Trophoblast cell (in vitro differentiated cells and primary cell): ENCODE measurements at regions not wholly inside any gene's neighbourhood (a gene's known extent, or its start where the extent isn't known, plus 50 kb on each side); places are given as distances from the start of the nearest gene placed in this dataset.

Source experiments
- DNase-seq, 2 donors: peaks; one replicate each; pipeline ENCODE4 v3.0.0-alpha.2; 2016
- H2AFZ ChIP-seq: 2 replicates; pipeline ENCODE4 v1.6.1; 2013; ENCODE audit warnings: low read length, moderate library complexity, mild to moderate bottlenecking; ENCODE audit not compliant: insufficient read depth, poor library complexity
- H2AK5ac ChIP-seq: 2 replicates; pipeline ENCODE4 v1.6.1; 2013; ENCODE audit warnings: mild to moderate bottlenecking, low read length
- H2BK120ac ChIP-seq: 2 replicates; pipeline ENCODE4 v1.6.1; 2013; ENCODE audit warnings: low read length, mild to moderate bottlenecking, moderate library complexity; ENCODE audit not compliant: insufficient read depth, poor library complexity
- H2BK12ac ChIP-seq: 2 replicates; pipeline ENCODE4 v1.6.1; 2013; ENCODE audit warnings: mild to moderate bottlenecking, low read length, moderate library complexity
- H2BK5ac ChIP-seq: 2 replicates; pipeline ENCODE4 v1.6.1; 2013; ENCODE audit warnings: low read length, low read depth, moderate library complexity, mild to moderate bottlenecking; ENCODE audit not compliant: poor library complexity
- H3K14ac ChIP-seq: 2 replicates; pipeline ENCODE4 v1.6.1; 2013; ENCODE audit warnings: mild to moderate bottlenecking, low read length
- H3K18ac ChIP-seq: 2 replicates; pipeline ENCODE4 v1.6.1; 2013; ENCODE audit warnings: mild to moderate bottlenecking, low read length
- H3K23ac ChIP-seq: 2 replicates; pipeline ENCODE4 v1.6.1; 2013; ENCODE audit warnings: low read length
- H3K27ac ChIP-seq: 2 replicates; pipeline ENCODE4 v1.5.1; 2013; ENCODE audit warnings: low read depth, mild to moderate bottlenecking, inconsistent platforms, low read length, moderate library complexity
- H3K27me3 ChIP-seq: 2 replicates; pipeline ENCODE4 v1.6.1; 2013; ENCODE audit warnings: inconsistent platforms, mild to moderate bottlenecking, low read length, moderate library complexity; ENCODE audit not compliant: insufficient read depth
- H3K36me3 ChIP-seq, 2 experiments: 1 replicate in 1 of 2; 2 replicates in 1 of 2; pipeline ENCODE4 v1.6.1; 2013; ENCODE audit warnings: low read length in 2 of 2, mild to moderate bottlenecking in 2 of 2, moderate library complexity in 1 of 2; ENCODE audit not compliant: insufficient read depth in 2 of 2, control insufficient read depth in 1 of 2
- H3K4ac ChIP-seq: 2 replicates; pipeline ENCODE4 v1.6.1; 2013; ENCODE audit warnings: low read depth, mild to moderate bottlenecking, low read length, moderate library complexity
- H3K4me1 ChIP-seq, 2 experiments: 1 replicate in 1 of 2; 2 replicates in 1 of 2; pipeline ENCODE4 v1.6.1; 2013; ENCODE audit warnings: low read length in 2 of 2, mild to moderate bottlenecking in 2 of 2, moderate library complexity in 1 of 2; ENCODE audit not compliant: insufficient read depth in 2 of 2, control insufficient read depth in 1 of 2
- H3K4me2 ChIP-seq: 2 replicates; pipeline ENCODE4 v1.6.1; 2013; ENCODE audit warnings: inconsistent platforms, mild to moderate bottlenecking, low read length, moderate library complexity
- H3K4me3 ChIP-seq: 2 replicates; pipeline ENCODE4 v1.5.1; 2013; ENCODE audit warnings: mild to moderate bottlenecking, low read depth, low read length, inconsistent platforms
- H3K79me1 ChIP-seq: one replicate; pipeline ENCODE4 v1.6.1; 2013; ENCODE audit warnings: low read length
- H3K79me2 ChIP-seq: 2 replicates; pipeline ENCODE4 v1.6.1; 2013; ENCODE audit warnings: low read length, mild to moderate bottlenecking; ENCODE audit not compliant: control insufficient read depth, insufficient read depth, poor library complexity
- H3K9ac ChIP-seq: 2 replicates; pipeline ENCODE4 v1.6.1; 2013; ENCODE audit warnings: mild to moderate bottlenecking, low read length
- H3K9me3 ChIP-seq: 2 replicates; pipeline ENCODE4 v1.6.1; 2013; ENCODE audit warnings: low read depth, mild to moderate bottlenecking, control low read depth, inconsistent platforms, low read length; ENCODE audit not compliant: insufficient read depth
- H4K12ac ChIP-seq: 2 replicates; pipeline ENCODE4 v1.6.1; 2013; ENCODE audit warnings: low read depth, mild to moderate bottlenecking, low read length, moderate library complexity
- H4K8ac ChIP-seq: 2 replicates; pipeline ENCODE4 v1.6.1; 2013; ENCODE audit warnings: low read depth, mild to moderate bottlenecking, low read length, moderate library complexity
- H4K91ac ChIP-seq: one replicate; pipeline ENCODE4 v1.6.1; 2013; ENCODE audit warnings: low read depth, mild to moderate bottlenecking, low read length, moderate library complexity
- WGBS: extraction: QIAGEN DNeasy Blood & Tissue Kit; methylation state at CpG from one replicate; pipeline ENCODE4 v1.1.7; 2013; ENCODE audit warnings: missing lambda C conversion rate; ENCODE audit not compliant: insufficient read length, insufficient coverage; ENCODE audit errors: extremely low coverage; 5-methylcytosine and 5-hydroxymethylcytosine counted together

DNA sequence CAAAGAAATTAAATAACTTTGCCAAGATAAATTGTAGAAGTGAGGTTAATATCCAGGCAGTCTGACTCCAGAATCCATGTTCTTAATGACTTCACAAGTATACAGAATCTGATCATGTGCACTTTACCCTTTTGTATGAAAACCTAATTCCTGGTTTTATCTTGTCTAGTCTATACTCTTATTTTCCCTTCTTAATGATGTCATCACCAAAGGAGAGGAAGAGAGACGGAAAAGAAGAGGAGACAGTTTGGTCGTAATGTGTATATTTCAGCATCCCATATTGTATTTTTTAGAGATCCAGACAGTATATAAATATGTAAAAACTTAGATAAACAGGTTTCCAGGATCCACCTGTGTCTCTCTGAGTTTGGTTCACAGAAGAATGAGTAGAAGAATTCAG is 159.9 kb upstream of the MDFIC start:
- Histone ChIP-seq H2AK5ac (no peak overlapping the region), H2AFZ (no peak overlapping the region), H3K9ac (no peak overlapping the region), H3K4me2 (no peak overlapping the region), H3K4me3 (no peak overlapping the region), H3K79me2 (no peaks in the 10 kb centered on the region), H2BK5ac (no peak overlapping the region), H4K91ac (no peak overlapping the region), H3K18ac (no peak overlapping the region), H3K4me1 (no peaks in the 10 kb centered on the region), H3K14ac (no peak overlapping the region), H2BK120ac (no peak overlapping the region), H2BK12ac (no peak overlapping the region), H4K8ac (no peak overlapping the region), H3K36me3 (no peaks in the 10 kb centered on the region), H3K27ac (no peak overlapping the region), H3K23ac (no peak overlapping the region), H3K4ac (no peak overlapping the region), H3K79me1 (no peaks in the 10 kb centered on the region), H3K27me3 (no peaks in the 10 kb centered on the region), H4K12ac (no peak overlapping the region), H3K9me3 (no peaks in the 10 kb centered on the region)
- no peak for DNase-seq
- WGBS = no CpG with 5 or more reads among the region's 2 CpGs

DNA sequence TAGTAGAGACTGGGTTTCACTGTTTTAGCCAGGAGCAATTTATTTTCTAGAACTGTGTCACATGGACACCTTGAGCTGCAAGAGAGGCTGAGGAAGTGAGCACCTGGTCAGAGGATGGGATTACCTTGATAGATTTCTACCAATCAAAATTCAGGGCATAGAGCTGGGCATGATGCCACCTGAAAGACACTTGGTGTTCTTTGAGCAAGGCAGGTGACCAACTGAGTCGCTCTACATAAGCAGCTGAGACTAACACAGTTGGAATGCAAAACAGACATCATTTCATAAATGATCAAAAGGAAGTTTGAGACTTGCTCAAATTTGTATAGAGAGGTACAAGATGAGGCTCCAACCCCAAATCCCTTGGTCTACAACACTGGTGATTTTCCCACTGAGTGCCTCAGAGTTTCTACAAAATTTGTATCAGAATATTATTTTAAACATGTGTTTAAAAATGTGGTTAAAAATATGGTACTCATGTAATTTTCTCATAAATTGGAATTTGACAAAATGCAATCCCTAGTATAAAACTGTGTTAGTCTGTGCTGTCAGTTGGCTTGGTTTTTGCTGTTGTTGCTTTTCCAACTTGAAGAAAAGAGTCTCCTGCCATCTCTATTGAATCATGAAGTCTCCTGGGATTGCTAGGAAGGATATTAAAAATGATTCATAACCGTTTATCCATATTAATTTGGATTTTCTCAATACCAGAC is 156.4 kb upstream of the MDFIC start:
- Histone ChIP-seq H3K23ac (no peak overlapping the region), H3K4ac (no peak overlapping the region), H2AFZ (no peak overlapping the region), H3K9me3 (no peaks in the 10 kb centered on the region), H3K27ac (no peak overlapping the region), H4K8ac (no peak overlapping the region), H3K36me3 (no peaks in the 10 kb centered on the region), H4K12ac (no peak overlapping the region), H3K4me2 (no peak overlapping the region), H2BK120ac (no peak overlapping the region), H3K14ac (no peak overlapping the region), H3K4me1 (no peaks in the 10 kb centered on the region), H3K79me2 (no peaks in the 10 kb centered on the region), H2BK5ac (no peak overlapping the region), H2BK12ac (no peak overlapping the region), H3K9ac (no peak overlapping the region), H3K4me3 (no peak overlapping the region), H3K79me1 (no peaks in the 10 kb centered on the region), H4K91ac (no peak overlapping the region), H3K27me3 (no peaks in the 10 kb centered on the region), H3K18ac (no peak overlapping the region), H2AK5ac (no peak overlapping the region)
- no CpG with 5 or more reads among the region's 2 CpGs for WGBS
- DNase-seq = no peak

DNA sequence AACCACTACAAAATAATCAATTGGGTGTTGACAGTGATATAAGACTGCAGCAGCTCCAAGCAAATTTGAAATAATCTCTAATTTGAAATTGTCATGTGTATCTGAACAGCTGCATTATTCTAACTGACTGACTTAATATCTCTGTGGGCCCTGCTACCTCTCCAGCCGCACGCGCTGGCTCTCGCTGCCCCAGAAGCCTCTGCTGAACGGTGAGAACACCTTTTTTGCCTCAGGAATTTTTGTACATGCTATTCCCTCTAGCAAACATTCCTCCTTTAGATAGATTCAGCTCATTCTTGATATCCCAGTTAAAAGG is 155.9 kb upstream of the MDFIC start:
- no peak for DNase-seq
- Histone ChIP-seq H3K36me3 (no peaks in the 10 kb centered on the region), H3K18ac (no peak overlapping the region), H2AFZ (no peak overlapping the region), H3K4me1 (no peaks in the 10 kb centered on the region), H3K4me3 (no peak overlapping the region), H3K4ac (no peak overlapping the region), H4K12ac (no peak overlapping the region), H4K91ac (no peak overlapping the region), H3K23ac (no peak overlapping the region), H2AK5ac (no peak overlapping the region), H4K8ac (no peak overlapping the region), H3K79me2 (no peaks in the 10 kb centered on the region), H2BK120ac (no peak overlapping the region), H3K4me2 (no peak overlapping the region), H3K9me3 (no peaks in the 10 kb centered on the region), H3K27ac (no peak overlapping the region), H3K27me3 (no peaks in the 10 kb centered on the region), H2BK5ac (no peak overlapping the region), H3K9ac (no peak overlapping the region), H3K14ac (no peak overlapping the region), H3K79me1 (no peaks in the 10 kb centered on the region), H2BK12ac (no peak overlapping the region)
- no CpG with 5 or more reads among the region's 5 CpGs for WGBS

DNA sequence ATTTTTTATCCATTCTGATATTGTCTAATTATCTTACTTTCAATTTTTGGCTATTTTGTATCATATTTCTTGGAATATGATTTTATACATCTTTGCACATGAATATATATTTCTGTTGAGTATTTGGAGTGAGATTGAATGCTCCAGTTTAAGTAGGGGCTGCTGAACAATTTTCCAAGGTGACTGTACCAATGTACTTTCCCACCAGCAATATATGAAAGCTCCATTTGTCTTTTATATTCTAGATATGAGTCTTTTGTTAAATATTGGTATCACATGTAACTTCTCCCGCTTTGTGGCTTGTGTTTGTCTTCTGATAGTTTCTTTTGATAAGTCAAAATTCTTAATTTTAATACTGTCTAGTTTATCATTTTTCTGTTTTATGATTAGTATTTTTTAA is 144.6 kb upstream of the MDFIC start:
- Histone ChIP-seq H3K4me3 (no peak overlapping the region), H3K4ac (no peak overlapping the region), H3K14ac (no peak overlapping the region), H2AK5ac (no peak overlapping the region), H3K4me2 (no peak overlapping the region), H3K4me1 (no peaks in the 10 kb centered on the region), H3K27ac (no peak overlapping the region), H2AFZ (no peak overlapping the region), H4K91ac (no peak overlapping the region), H3K36me3 (no peaks in the 10 kb centered on the region), H3K18ac (no peak overlapping the region), H3K23ac (no peak overlapping the region), H3K9me3 (no peaks in the 10 kb centered on the region), H4K12ac (no peak overlapping the region), H2BK120ac (no peak overlapping the region), H3K79me2 (no peaks in the 10 kb centered on the region), H3K27me3 (no peaks in the 10 kb centered on the region), H2BK12ac (no peak overlapping the region), H4K8ac (no peak overlapping the region), H3K9ac (no peak overlapping the region), H3K79me1 (no peaks in the 10 kb centered on the region), H2BK5ac (no peak overlapping the region)
- WGBS = no CpG with 5 or more reads among the region's 1 CpG
- no peak for DNase-seq
